Pancreas (tissue), 10 donors: ENCODE measurements at regions not wholly inside any gene's neighbourhood (a gene's known extent, or its start where the extent isn't known, plus 50 kb on each side); places are given as distances from the start of the nearest gene placed in this dataset.

Experiments used
- ATAC-seq, 4 donors: fragments of 200-7000 bp; cut with Tn5 transposase; one replicate each; pipeline versions ENCODE4 v1.8.0 to v1.9.1; 2020; ENCODE audit warnings: mild to moderate bottlenecking in 4 of 4, moderate library complexity in 4 of 4
- DNase-seq, 6 donors: peaks; one replicate each; pipeline ENCODE4 v3.0.0-alpha.2; 2020
- FAIRE-seq: peaks from 2 replicates; lab custom pipeline; 2012; peaks lifted over from hg19 to GRCh38; lab: Jason Lieb, UNC
- H3K27ac ChIP-seq, 4 donors: fragments of 200-600 bp; sonication (generic); 1 replicate in 3 of 4; 2 replicates in 1 of 4; pipeline versions ENCODE4 v1.5.0 to v1.8.0; 2020
- H3K27me3 ChIP-seq, 4 donors: fragments of 200-600 bp; one replicate each; pipeline ENCODE4 v1.8.0; 2021
- H3K36me3 ChIP-seq, 3 donors: fragments of 200-600 bp; sonication (generic) in 1 of 3; one replicate each; pipeline versions ENCODE4 v1.5.0 to v1.8.0; 2020 to 2021
- H3K4me1 ChIP-seq, 3 donors: fragments of 200-600 bp; one replicate each; pipeline ENCODE4 v1.8.0; 2021
- H3K4me3 ChIP-seq, 4 donors: fragments of 200-600 bp; sonication (generic) in 2 of 4; one replicate each; pipeline versions ENCODE4 v1.5.0 to v1.8.0; 2020 to 2021
- H3K9me3 ChIP-seq, 4 donors: fragments of 200-600 bp; one replicate each; pipeline ENCODE4 v1.8.0; 2021
- CTCF ChIP-seq, 4 donors: fragments of 200-600 bp; sonication (generic) in 3 of 4; IDR thresholded peaks; one replicate each; pipeline versions ENCODE4 v1.5.0 to v1.8.0; 2021; ENCODE audit warnings: antibody characterized with exemption in 4 of 4
- WGBS, 2 donors: extraction: QIAGEN DNeasy Blood & Tissue Kit; methylation state at CpG; one replicate each; pipeline ENCODE4 v1.1.7; 2013; 5-methylcytosine and 5-hydroxymethylcytosine counted together
- intact Hi-C, 3 donors: fragments of 100-400 bp; cut with DNase I; formaldehyde crosslinking; loops; one replicate each; pipeline versions ENCODE4 v1.11.1 to v1.14.2; 2022
- donor health status: healthy with polysubstance abuse.
- donor health status: DM: no; HTN: no; CAD: no; lungs with moderate emphysema.
- donor health status: DM: no; HTN: no; CAD: no.
- donor health status: control.
- donor health status: control.
- donor health status: Bipolar disorder and iron deficiency.
- donor health status: DM: yes; HTN: yes; CAD: no.
- donor health status: DM: no; HTN: no; CAD: no.
- donor health status: DM: no; HTN: no; CAD: no.
- donor health status: DM: yes; HTN: yes; CAD: no.

- Histone ChIP-seq H3K9me3 (no peaks in the 10 kb centered on the region), H3K4me3 (no peak overlapping the region), H3K27me3 (peaks cover 0 to 24% (median 8%) of the 10 kb centered on the region in 4 donors), H3K27ac (no peak overlapping the region), H3K4me1 (no peaks in the 10 kb centered on the region), H3K36me3 (no peaks in the 10 kb centered on the region)
- WGBS, 2 donors = 17 to 19% methylated on average over 3 of the region's 3 CpGs
- TF ChIP-seq CTCF (IDR thresholded peaks at IDR 0.05) = no peak
- no peak for ATAC-seq
- intact Hi-C loops = no loop called here
- FAIRE-seq = peak; percentile 66
- no peak for DNase-seq
Observed at GRCh38 chrX:115988825-115989224, 181.7 kb upstream of the AGTR2 start.

- WGBS, 2 donors = 5 to 13% methylated on average over 1 of the region's 1 CpG
- no peaks in the 10 kb centered on the region for H3K4me1 ChIP-seq
- ATAC-seq (no peak), DNase-seq (no peak), FAIRE-seq (peak; percentile 65)
- no peaks in the 10 kb centered on the region for H3K36me3 ChIP-seq
- intact Hi-C loops = no loop called here
- H3K9me3 ChIP-seq = no peaks in the 10 kb centered on the region
- no peak for TF ChIP-seq CTCF (IDR thresholded peaks at IDR 0.05)
- H3K4me3 ChIP-seq = no peak overlapping the region
- peaks cover 0 to 19% (median 8%) of the 10 kb centered on the region in 4 donors for H3K27me3 ChIP-seq
- H3K27ac ChIP-seq = no peak overlapping the region
Observed at GRCh38 chrX:115989686-115990085, 180.9 kb upstream of the AGTR2 start.

- intact Hi-C loops = no loop called here
- Histone ChIP-seq H3K27me3 (peaks cover 0 to 5% (median 0%) of the 10 kb centered on the region in 4 donors), H3K36me3 (no peaks in the 10 kb centered on the region), H3K4me3 (no peak overlapping the region), H3K27ac (peak overlapping the region in 1 of 4 donors; percentile 14), H3K9me3 (no peaks in the 10 kb centered on the region), H3K4me1 (no peaks in the 10 kb centered on the region)
- ATAC-seq (peak in 3 of 4 donors; percentile 65 to 81 (median 66)), FAIRE-seq (no peak), DNase-seq (no peak)
- TF ChIP-seq CTCF (IDR thresholded peaks at IDR 0.05) = no peak
- 54 to 66% methylated on average over 1 of the region's 1 CpG for WGBS, 2 donors
Observed at GRCh38 chrX:116009346-116009745, 161.2 kb upstream of the AGTR2 start.

GRCh38 chrX:116009861-116010710, 160.5 kb upstream of the AGTR2 start:
- WGBS, 2 donors = 1 to 8% methylated on average over 8 of the region's 8 CpGs
- no peaks in the 10 kb centered on the region for H3K9me3 ChIP-seq
- intact Hi-C loops = no loop called here
- peak; percentile 46 to 84 (median 70) for ATAC-seq
- H3K27me3 ChIP-seq = peaks cover 0 to 5% (median 0%) of the 10 kb centered on the region in 4 donors
- no peaks in the 10 kb centered on the region for H3K36me3 ChIP-seq
- H3K27ac ChIP-seq = peak overlapping the region in 1 of 4 donors; percentile 14
- peak in 1 of 6 donors; percentile 12 for DNase-seq
- H3K4me3 ChIP-seq = no peak overlapping the region
- FAIRE-seq = no peak
- no peak for TF ChIP-seq CTCF (IDR thresholded peaks at IDR 0.05)
- H3K4me1 ChIP-seq = no peaks in the 10 kb centered on the region

- no peak overlapping the region for H3K4me3 ChIP-seq
- no peak for ATAC-seq
- no peak overlapping the region for H3K27ac ChIP-seq
- DNase-seq = no peak
- no peak for TF ChIP-seq CTCF (IDR thresholded peaks at IDR 0.05)
- peaks cover 0 to 3% (median 0%) of the 10 kb centered on the region in 4 donors for H3K27me3 ChIP-seq
- no peak for FAIRE-seq
- no peaks in the 10 kb centered on the region for H3K9me3 ChIP-seq
- WGBS, 2 donors = 75 to 88% methylated on average over 5 of the region's 5 CpGs
- no peaks in the 10 kb centered on the region for H3K4me1 ChIP-seq
- intact Hi-C loops = no loop called here
- no peaks in the 10 kb centered on the region for H3K36me3 ChIP-seq
Observed at GRCh38 chrX:116010939-116011338, 159.6 kb upstream of the AGTR2 start.
